ENCODE measurements at regions not wholly inside any gene's neighbourhood (a gene's known extent, or its start where the extent isn't known, plus 50 kb on each side); places are given as distances from the start of the nearest gene placed in this dataset.
"Not testable (repeated sequence)": the region's sequence is repeated elsewhere in the genome, so short reads cannot be mapped to it uniquely, and the experiment has no call there.

DNA sequence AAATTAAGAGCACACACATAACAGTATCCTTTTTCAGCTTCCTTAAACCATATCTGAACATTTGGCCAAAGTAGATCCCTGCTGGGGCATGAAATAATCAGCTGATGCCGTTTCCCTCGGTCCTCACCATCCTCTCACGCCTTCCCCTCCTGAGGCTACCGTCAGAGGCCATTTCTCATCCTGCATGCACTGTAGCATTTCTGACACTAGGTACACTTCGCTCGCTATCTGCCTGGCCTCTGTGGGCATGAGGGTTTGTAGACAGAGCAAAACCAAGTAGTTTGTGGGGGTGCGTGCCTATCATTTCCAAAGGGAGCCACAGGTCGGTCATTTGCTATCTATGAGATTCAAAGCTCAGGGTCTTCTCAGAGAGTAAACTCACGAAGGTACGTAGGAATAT lies 131.9 kb downstream of the BOD1 start (continued):
- TF ChIP-seq, protein P1, sequence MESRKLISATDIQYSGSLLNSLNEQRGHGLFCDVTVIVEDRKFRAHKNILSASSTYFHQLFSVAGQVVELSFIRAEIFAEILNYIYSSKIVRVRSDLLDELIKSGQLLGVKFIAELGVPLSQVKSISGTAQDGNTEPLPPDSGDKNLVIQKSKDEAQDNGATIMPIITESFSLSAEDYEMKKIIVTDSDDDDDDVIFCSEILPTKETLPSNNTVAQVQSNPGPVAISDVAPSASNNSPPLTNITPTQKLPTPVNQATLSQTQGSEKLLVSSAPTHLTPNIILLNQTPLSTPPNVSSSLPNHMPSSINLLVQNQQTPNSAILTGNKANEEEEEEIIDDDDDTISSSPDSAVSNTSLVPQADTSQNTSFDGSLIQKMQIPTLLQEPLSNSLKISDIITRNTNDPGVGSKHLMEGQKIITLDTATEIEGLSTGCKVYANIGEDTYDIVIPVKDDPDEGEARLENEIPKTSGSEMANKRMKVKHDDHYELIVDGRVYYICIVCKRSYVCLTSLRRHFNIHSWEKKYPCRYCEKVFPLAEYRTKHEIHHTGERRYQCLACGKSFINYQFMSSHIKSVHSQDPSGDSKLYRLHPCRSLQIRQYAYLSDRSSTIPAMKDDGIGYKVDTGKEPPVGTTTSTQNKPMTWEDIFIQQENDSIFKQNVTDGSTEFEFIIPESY (IDR thresholded peaks at IDR 0.05; ENCODE audit: extremely low read depth, insufficient replicate concordance, low read length), result no peak

DNA sequence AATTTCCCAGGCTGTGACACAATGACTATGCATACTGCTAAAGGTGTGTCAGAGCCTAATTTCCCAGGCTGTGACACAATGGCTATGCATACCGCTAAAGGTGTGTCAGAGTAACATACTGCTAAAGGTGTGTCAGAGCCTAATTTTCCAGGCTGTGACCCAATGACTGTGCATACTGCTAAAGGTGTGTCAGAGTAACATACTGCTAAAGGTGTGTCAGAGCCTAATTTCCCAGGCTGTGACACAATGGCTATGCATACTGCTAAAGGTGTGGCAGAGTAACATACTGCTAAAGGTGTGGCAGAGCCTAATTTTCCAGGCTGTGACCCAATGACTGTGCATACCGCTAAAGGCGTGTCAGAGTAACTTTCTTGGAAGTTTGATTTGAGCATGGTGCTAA lies 132.9 kb downstream of the BOD1 start:
- H3K9me2 ChIP-seq (ENCODE audit: insufficient read depth); H3K36me3 ChIP-seq (ENCODE audit: control insufficient read depth in 1 of 2, insufficient read depth in 2 of 2, low read length in 2 of 2); H3K9ac ChIP-seq (ENCODE audit: low read length); H3K27ac ChIP-seq (ENCODE audit: low read depth, low read length); H3K27me3 ChIP-seq (ENCODE audit: insufficient read depth, low read length); H3K79me2 ChIP-seq (ENCODE audit: insufficient read depth, low read length); intact Hi-C loops (cut with micrococcal nuclease); CTCF ChIA-PET; H2AFZ ChIP-seq (ENCODE audit: low read depth, low read length, poor library complexity, severe bottlenecking); BruUV-seq (replicated peaks); H4K20me1 ChIP-seq (ENCODE audit: insufficient read depth); H3K4me3 ChIP-seq (replicated peaks in 1 of 2; ENCODE audit: low read depth in 1 of 2, low read length in 2 of 2); H3K9me3 ChIP-seq (ENCODE audit: control insufficient read depth in 1 of 2, insufficient read depth in 1 of 2, low read depth in 1 of 2, low read length in 2 of 2); POLR2A ChIA-PET; RAD21 ChIA-PET (ENCODE audit: low non-redundant PET in 1 of 2, low total read pairs in 2 of 2, uncharacterized antibody in 2 of 2, unreplicated experiment in 2 of 2): not testable (repeated sequence)
- peak; percentile 34; the same call in 1 of the 2 replicates for ATAC-seq
- H3K4me1 ChIP-seq (ENCODE audit: control insufficient read depth in 1 of 2, insufficient read depth in 2 of 2, low read length in 2 of 2), result peaks cover 0 to 13% of the 10 kb centered on the region in 2 experiments; a peak in 2 of 4 replicates
- H3K4me2 ChIP-seq (ENCODE audit: low read length), result peak overlapping the region; percentile 18; the same call in 1 of the 2 replicates
- DNase-seq (ENCODE audit: low read depth, low spot score), result peak; percentile 21
- 0 out of 2 replicates have a peak, but pooled peaks have one; percentile 9 for TF ChIP-seq FOSL1 (IDR thresholded peaks at IDR 0.05; ENCODE audit: low read depth)

DNA sequence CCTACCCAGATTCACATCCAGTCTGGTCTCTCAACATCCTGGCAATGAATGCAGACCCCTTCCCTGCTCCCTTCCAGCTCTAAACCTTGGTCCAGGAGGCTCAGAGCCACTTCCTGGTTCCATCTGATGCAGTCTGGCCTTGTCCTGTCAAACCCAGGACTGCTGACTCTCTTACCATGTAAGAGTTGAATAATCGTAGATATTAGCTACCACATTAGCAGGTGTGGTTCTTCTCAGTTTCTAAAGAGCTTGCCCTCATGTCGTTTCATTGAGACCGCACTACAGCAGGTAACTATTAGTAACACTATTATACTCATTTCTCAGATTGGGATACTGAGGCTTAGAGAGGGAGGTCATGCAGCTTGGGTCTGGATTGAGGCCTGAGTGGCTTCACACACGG lies 133.3 kb downstream of the BOD1 start:
- Histone ChIP-seq H2AFZ (ENCODE audit: low read depth, low read length, poor library complexity, severe bottlenecking) (no peak overlapping the region), H3K4me2 (ENCODE audit: low read length) (peak overlapping the region; percentile 18; the same call in 1 of the 2 replicates), H3K27me3 (ENCODE audit: insufficient read depth, low read length) (no peaks in the 10 kb centered on the region), H3K9me2 (ENCODE audit: insufficient read depth) (no peaks in the 10 kb centered on the region), H4K20me1 (ENCODE audit: insufficient read depth) (no peaks in the 10 kb centered on the region), H3K4me3 (replicated peaks in 1 of 2; ENCODE audit: low read depth in 1 of 2, low read length in 2 of 2) (no peak overlapping the region), H3K9me3 (ENCODE audit: control insufficient read depth in 1 of 2, insufficient read depth in 1 of 2, low read depth in 1 of 2, low read length in 2 of 2) (no peaks in the 10 kb centered on the region), H3K4me1 (ENCODE audit: control insufficient read depth in 1 of 2, insufficient read depth in 2 of 2, low read length in 2 of 2) (peaks cover 0 to 13% of the 10 kb centered on the region in 2 experiments; a peak in 2 of 4 replicates), H3K79me2 (ENCODE audit: insufficient read depth, low read length) (no peaks in the 10 kb centered on the region), H3K9ac (ENCODE audit: low read length) (no peak overlapping the region), H3K27ac (ENCODE audit: low read depth, low read length) (no peak overlapping the region), H3K36me3 (ENCODE audit: control insufficient read depth in 1 of 2, insufficient read depth in 2 of 2, low read length in 2 of 2) (no peaks in the 10 kb centered on the region)
- BruUV-seq (replicated peaks), result no TSS peak
- ATAC-seq, result no peak
- RAD21 ChIA-PET (ENCODE audit: low non-redundant PET in 1 of 2, low total read pairs in 2 of 2, uncharacterized antibody in 2 of 2, unreplicated experiment in 2 of 2), result no interaction called here
- POLR2A ChIA-PET, result no interaction called here
- CTCF ChIA-PET, result no interaction called here
- DNase-seq (ENCODE audit: low read depth, low spot score), result no peak
- intact Hi-C loops (cut with micrococcal nuclease), result no loop called here
- TF ChIP-seq, protein P2, sequence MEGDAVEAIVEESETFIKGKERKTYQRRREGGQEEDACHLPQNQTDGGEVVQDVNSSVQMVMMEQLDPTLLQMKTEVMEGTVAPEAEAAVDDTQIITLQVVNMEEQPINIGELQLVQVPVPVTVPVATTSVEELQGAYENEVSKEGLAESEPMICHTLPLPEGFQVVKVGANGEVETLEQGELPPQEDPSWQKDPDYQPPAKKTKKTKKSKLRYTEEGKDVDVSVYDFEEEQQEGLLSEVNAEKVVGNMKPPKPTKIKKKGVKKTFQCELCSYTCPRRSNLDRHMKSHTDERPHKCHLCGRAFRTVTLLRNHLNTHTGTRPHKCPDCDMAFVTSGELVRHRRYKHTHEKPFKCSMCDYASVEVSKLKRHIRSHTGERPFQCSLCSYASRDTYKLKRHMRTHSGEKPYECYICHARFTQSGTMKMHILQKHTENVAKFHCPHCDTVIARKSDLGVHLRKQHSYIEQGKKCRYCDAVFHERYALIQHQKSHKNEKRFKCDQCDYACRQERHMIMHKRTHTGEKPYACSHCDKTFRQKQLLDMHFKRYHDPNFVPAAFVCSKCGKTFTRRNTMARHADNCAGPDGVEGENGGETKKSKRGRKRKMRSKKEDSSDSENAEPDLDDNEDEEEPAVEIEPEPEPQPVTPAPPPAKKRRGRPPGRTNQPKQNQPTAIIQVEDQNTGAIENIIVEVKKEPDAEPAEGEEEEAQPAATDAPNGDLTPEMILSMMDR (IDR thresholded peaks at IDR 0.05 in 2 of 3, conservative IDR thresholded peaks at IDR 0.05 in 1 of 3; ENCODE audit: borderline replicate concordance in 1 of 3, insufficient read depth in 1 of 3, low read depth in 2 of 3, low read length in 2 of 3), result no peak
- TF ChIP-seq SP1 (IDR thresholded peaks at IDR 0.05; ENCODE audit: low read depth) (no peak), EGR1 (IDR thresholded peaks at IDR 0.05; ENCODE audit: low read depth) (no peak), TCF7L2 (IDR thresholded peaks at IDR 0.05; ENCODE audit: borderline replicate concordance, extremely low read depth, insufficient read depth, insufficient read length) (no peak), CEBPB (IDR thresholded peaks at IDR 0.05; ENCODE audit: low read depth) (no peak), EZH2phosphoT487 (IDR thresholded peaks at IDR 0.05; ENCODE audit: borderline replicate concordance) (no peak), JUND (IDR thresholded peaks at IDR 0.05) (no peak), ZNF274 (IDR thresholded peaks at IDR 0.05; ENCODE audit: low read depth, low read length) (no peak), ELF1 (IDR thresholded peaks at IDR 0.05; ENCODE audit: borderline replicate concordance, low read depth) (no peak), POLR2A (IDR thresholded peaks at IDR 0.05; ENCODE audit: borderline replicate concordance, extremely low read depth, insufficient read depth, insufficient read length) (no peak), SRF (IDR thresholded peaks at IDR 0.05; ENCODE audit: low read depth) (no peak), RAD21 (IDR thresholded peaks at IDR 0.05; ENCODE audit: low read depth) (no peak), FOSL1 (IDR thresholded peaks at IDR 0.05; ENCODE audit: low read depth) (no peak)
- TF ChIP-seq, protein P3, sequence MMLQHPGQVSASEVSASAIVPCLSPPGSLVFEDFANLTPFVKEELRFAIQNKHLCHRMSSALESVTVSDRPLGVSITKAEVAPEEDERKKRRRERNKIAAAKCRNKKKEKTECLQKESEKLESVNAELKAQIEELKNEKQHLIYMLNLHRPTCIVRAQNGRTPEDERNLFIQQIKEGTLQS (IDR thresholded peaks at IDR 0.05), result no peak
- TF ChIP-seq, protein P4, sequence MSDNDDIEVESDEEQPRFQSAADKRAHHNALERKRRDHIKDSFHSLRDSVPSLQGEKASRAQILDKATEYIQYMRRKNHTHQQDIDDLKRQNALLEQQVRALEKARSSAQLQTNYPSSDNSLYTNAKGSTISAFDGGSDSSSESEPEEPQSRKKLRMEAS (IDR thresholded peaks at IDR 0.05), result no peak

Data from HCT116 (cell line).